Naive thymus-derived CD4-positive, alpha-beta T cell (primary cell): ENCODE measurements at regions not wholly inside any gene's neighbourhood (a gene's known extent, or its start where the extent isn't known, plus 50 kb on each side); places are given as distances from the start of the nearest gene placed in this dataset.

Experiments used
- ATAC-seq: fragments of 150-1000 bp; cut with Tn5 transposase; 2 replicates; pipeline ENCODE4 v1.10.0; 2021; ENCODE audit warnings: mild to moderate bottlenecking, moderate library complexity
- CTCF ChIA-PET: fragments of 350-600 bp; sonication (Branson Sonifier 250); formaldehyde crosslinking; loops from one replicate; lab custom pipeline; 2021; ENCODE audit warnings: antibody characterized with exemption; lab: Charles Lee
- POLR2A ChIA-PET: fragments of 350-600 bp; sonication (Branson Sonifier 250); formaldehyde crosslinking; loops from one replicate; lab custom pipeline; 2021; ENCODE audit warnings: antibody characterized with exemption, inconsistent platforms; lab: Charles Lee
- DNase-seq, 9 donors: peaks; one replicate each; pipeline versions ENCODE4 v3.0.0 to v3.0.0-alpha.2; 2020 to 2022; ENCODE audit warnings: mixed read lengths in 1 of 9
- H3K27ac ChIP-seq: one replicate; pipeline ENCODE4 v1.7.0; 2013; ENCODE audit warnings: mild to moderate bottlenecking, low read depth, low read length, moderate library complexity
- H3K27me3 ChIP-seq, 2 donors: one replicate each; pipeline ENCODE4 v1.7.0; 2013; ENCODE audit warnings: low read length in 2 of 2, mild to moderate bottlenecking in 2 of 2, moderate library complexity in 2 of 2; ENCODE audit not compliant: control insufficient read depth in 2 of 2, insufficient read depth in 2 of 2
- H3K36me3 ChIP-seq, 3 experiments: 1 replicate in 2 of 3; 2 replicates in 1 of 3; pipeline ENCODE4 v1.7.0; 2013; ENCODE audit warnings: low read length in 3 of 3, mild to moderate bottlenecking in 3 of 3, moderate library complexity in 1 of 3; ENCODE audit not compliant: insufficient read depth in 3 of 3, control insufficient read depth in 2 of 3
- H3K4me1 ChIP-seq, 2 donors: one replicate each; pipeline ENCODE4 v1.7.0; 2013; ENCODE audit warnings: low read length in 2 of 2, mild to moderate bottlenecking in 2 of 2, moderate library complexity in 1 of 2; ENCODE audit not compliant: control insufficient read depth in 2 of 2, insufficient read depth in 2 of 2
- H3K4me3 ChIP-seq: 2 replicates; pipeline ENCODE4 v1.7.0; 2013; ENCODE audit warnings: mild to moderate bottlenecking, low read length
- H3K9me3 ChIP-seq, 3 experiments: 1 replicate in 2 of 3; 2 replicates in 1 of 3; pipeline ENCODE4 v1.7.0; 2013; ENCODE audit warnings: low read length in 3 of 3; ENCODE audit not compliant: control insufficient read depth in 2 of 3
- H3K27ac Mint-ChIP-seq, 9 donors: one replicate each; pipeline ENCODE4 v1.8.0; 2020 to 2022; ENCODE audit warnings: mixed read lengths in 9 of 9, mild to moderate bottlenecking in 8 of 9, moderate library complexity in 5 of 9, inconsistent platforms in 2 of 9
- H3K27me3 Mint-ChIP-seq, 5 donors: one replicate each; pipeline ENCODE4 v1.8.0; 2021 to 2022; ENCODE audit warnings: mixed read lengths in 5 of 5, mild to moderate bottlenecking in 1 of 5
- H3K36me3 Mint-ChIP-seq, 5 donors: one replicate each; pipeline ENCODE4 v1.8.0; 2020 to 2022; ENCODE audit warnings: mixed read lengths in 5 of 5, mild to moderate bottlenecking in 3 of 5, inconsistent platforms in 1 of 5
- H3K4me1 Mint-ChIP-seq, 7 donors: one replicate each; pipeline ENCODE4 v1.8.0; 2020 to 2022; ENCODE audit warnings: mixed read lengths in 7 of 7, mild to moderate bottlenecking in 3 of 7, inconsistent platforms in 1 of 7
- H3K4me3 Mint-ChIP-seq, 10 donors: one replicate each; pipeline ENCODE4 v1.8.0; 2020 to 2022; ENCODE audit warnings: mild to moderate bottlenecking in 10 of 10, mixed read lengths in 10 of 10, moderate library complexity in 6 of 10, inconsistent platforms in 2 of 10
- H3K9me3 Mint-ChIP-seq, 11 donors: one replicate each; pipeline ENCODE4 v1.8.0; 2020 to 2022; ENCODE audit warnings: mixed read lengths in 11 of 11, mild to moderate bottlenecking in 4 of 11, inconsistent platforms in 1 of 11, moderate library complexity in 1 of 11
- intact Hi-C, 2 donors: fragments of 100-400 bp; cut with micrococcal nuclease; formaldehyde crosslinking; loops; one replicate each; pipeline ENCODE4 v1.15.1; 2023

DNA sequence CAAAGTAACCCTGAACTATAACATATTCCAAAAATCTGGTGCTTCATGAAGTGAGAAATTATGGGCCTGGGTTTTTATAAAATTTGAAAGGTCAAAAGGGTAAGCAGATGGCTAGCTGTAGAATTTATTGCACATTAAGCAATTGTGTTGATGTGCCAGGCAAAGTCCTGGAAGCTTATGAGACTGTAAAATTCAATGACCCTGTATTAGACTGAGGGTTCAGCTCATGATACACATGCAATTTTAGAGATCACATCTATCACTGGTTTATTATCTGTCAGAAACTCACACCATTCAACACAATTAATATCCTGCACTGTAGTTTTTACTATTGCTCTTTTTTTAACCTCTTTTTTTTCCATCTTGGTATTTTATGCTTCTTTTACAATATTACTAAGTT, 1162.6 kb upstream of the SLC39A10 start:
- H3K9me3 Mint-ChIP-seq, result peaks cover 0 to 2% (median 0%) of the 10 kb centered on the region in 11 donors
- ATAC-seq (no peak), DNase-seq (no peak)
- no peaks in the 10 kb centered on the region for H3K4me1 Mint-ChIP-seq
- H3K27me3 Mint-ChIP-seq, result no peaks in the 10 kb centered on the region
- H3K4me3 ChIP-seq, result no peak overlapping the region
- no peak overlapping the region for H3K27ac Mint-ChIP-seq
- H3K36me3 Mint-ChIP-seq, result no peaks in the 10 kb centered on the region
- no peak overlapping the region for H3K27ac ChIP-seq
- H3K4me1 ChIP-seq, result no peaks in the 10 kb centered on the region
- CTCF ChIA-PET, result no interaction called here
- H3K36me3 ChIP-seq, result no peaks in the 10 kb centered on the region
- no peak overlapping the region for H3K4me3 Mint-ChIP-seq
- H3K27me3 ChIP-seq, result no peaks in the 10 kb centered on the region
- H3K9me3 ChIP-seq, result no peaks in the 10 kb centered on the region
- POLR2A ChIA-PET, result no interaction called here
- intact Hi-C loops, result no loop called here

DNA sequence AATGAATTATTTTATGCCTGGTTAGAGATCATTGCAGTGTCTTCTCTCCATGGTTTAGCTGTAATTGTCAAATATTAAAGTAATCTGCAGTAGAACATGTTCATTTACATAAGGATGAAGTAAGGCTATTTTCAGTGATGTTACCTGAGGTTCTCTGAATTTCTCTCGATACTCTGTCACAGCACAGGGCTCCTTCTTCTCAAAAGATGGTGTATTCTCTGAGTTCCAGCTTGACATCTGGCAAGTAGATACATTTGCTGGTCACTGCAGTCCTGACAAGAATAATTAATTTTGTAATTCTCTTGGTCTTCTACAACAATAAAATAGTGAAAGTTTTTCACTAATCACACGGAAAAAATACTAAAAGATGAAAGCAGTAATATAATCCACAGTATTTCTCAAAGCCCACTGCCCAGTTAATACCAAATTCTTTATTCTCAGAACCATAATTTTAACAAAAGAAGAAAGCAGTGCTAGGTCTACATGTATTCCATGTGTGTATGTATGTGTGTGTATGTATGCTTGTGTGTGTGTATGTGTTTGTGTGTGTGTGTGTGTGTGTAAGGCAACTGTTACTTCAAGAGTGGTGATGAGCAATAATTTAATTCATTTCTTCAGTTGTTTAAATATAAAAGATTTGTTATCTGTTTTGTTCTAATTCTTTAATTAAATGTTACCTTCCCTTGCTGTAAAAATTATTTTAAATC, 1165.5 kb upstream of the SLC39A10 start:
- no peaks in the 10 kb centered on the region for H3K36me3 ChIP-seq
- Mint-ChIP-seq H3K4me3 (no peak overlapping the region), H3K27me3 (no peaks in the 10 kb centered on the region), H3K4me1 (no peaks in the 10 kb centered on the region), H3K27ac (peak overlapping the region in 1 of 9 donors; percentile 34), H3K9me3 (peaks cover 0 to 2% (median 0%) of the 10 kb centered on the region in 11 donors), H3K36me3 (no peaks in the 10 kb centered on the region)
- H3K27me3 ChIP-seq, result no peaks in the 10 kb centered on the region
- ChIA-PET CTCF (no interaction called here), POLR2A (interaction anchor here (0.5 to 0.6 kb wide), 2 partner anchors 830 to 1690 kb away, joined by 3 to 4 read pairs; no protein-coding TSS in a partner anchor)
- intact Hi-C loops, result no loop called here
- no peak overlapping the region for H3K4me3 ChIP-seq
- no peaks in the 10 kb centered on the region for H3K9me3 ChIP-seq
- ATAC-seq, result no peak
- DNase-seq, result no peak
- H3K27ac ChIP-seq, result no peak overlapping the region
- no peaks in the 10 kb centered on the region for H3K4me1 ChIP-seq

DNA sequence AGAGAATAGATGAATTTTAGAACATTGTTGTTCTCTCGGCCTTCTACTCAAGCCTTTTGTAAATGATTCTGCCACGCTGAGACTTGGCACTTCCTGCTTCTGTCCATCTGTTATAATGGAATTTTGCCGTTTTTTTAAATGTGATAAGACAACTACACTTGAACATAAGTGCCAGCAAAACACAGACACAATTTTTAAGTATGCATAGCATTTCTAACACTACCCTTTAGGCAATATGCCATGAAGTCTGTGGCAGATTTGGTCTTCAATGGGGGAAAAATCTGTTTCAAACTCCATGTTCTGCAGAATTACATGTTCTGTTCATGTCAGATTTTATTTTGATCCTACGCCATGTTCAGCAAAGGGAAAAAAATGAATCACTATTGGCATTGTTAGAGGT, 1170.7 kb upstream of the SLC39A10 start:
- H3K36me3 Mint-ChIP-seq, result no peaks in the 10 kb centered on the region
- POLR2A ChIA-PET, result no interaction called here
- H3K27me3 ChIP-seq, result no peaks in the 10 kb centered on the region
- no peaks in the 10 kb centered on the region for H3K9me3 Mint-ChIP-seq
- no peak overlapping the region for H3K27ac ChIP-seq
- H3K4me3 ChIP-seq, result no peak overlapping the region
- ATAC-seq (no peak), DNase-seq (no peak)
- H3K36me3 ChIP-seq, result no peaks in the 10 kb centered on the region
- H3K27ac Mint-ChIP-seq, result no peak overlapping the region
- intact Hi-C loops, result no loop called here
- CTCF ChIA-PET, result no interaction called here
- no peak overlapping the region for H3K4me3 Mint-ChIP-seq
- H3K4me1 ChIP-seq, result no peaks in the 10 kb centered on the region
- no peaks in the 10 kb centered on the region for H3K9me3 ChIP-seq
- H3K27me3 Mint-ChIP-seq, result no peaks in the 10 kb centered on the region
- no peaks in the 10 kb centered on the region for H3K4me1 Mint-ChIP-seq

DNA sequence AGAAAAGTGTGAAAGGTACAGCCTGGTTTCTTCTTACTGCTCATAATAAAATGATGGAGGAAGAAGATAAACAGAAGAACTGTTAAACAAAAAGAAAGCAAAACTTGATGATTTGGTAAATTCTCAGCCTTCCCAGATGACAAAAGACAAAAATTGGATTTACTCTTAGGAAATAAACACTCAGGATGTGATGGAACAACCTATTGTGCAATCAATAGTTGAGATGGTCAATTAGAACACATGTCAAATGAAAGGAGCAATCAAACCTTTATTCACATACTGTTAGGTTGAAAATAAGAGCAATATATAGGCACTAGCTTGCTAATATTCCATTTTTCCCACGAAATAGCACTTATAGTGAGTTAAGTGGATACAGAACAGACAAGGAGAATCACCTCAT, 1174.0 kb upstream of the SLC39A10 start:
- Mint-ChIP-seq H3K27me3 (no peaks in the 10 kb centered on the region), H3K27ac (no peak overlapping the region), H3K36me3 (no peaks in the 10 kb centered on the region), H3K4me3 (no peak overlapping the region), H3K4me1 (no peaks in the 10 kb centered on the region), H3K9me3 (no peaks in the 10 kb centered on the region)
- ChIA-PET CTCF (no interaction called here), POLR2A (no interaction called here)
- Histone ChIP-seq H3K36me3 (no peaks in the 10 kb centered on the region), H3K27me3 (no peaks in the 10 kb centered on the region), H3K4me1 (no peaks in the 10 kb centered on the region), H3K4me3 (no peak overlapping the region), H3K27ac (no peak overlapping the region), H3K9me3 (no peaks in the 10 kb centered on the region)
- DNase-seq (no peak), ATAC-seq (no peak)
- intact Hi-C loops, result no loop called here

DNA sequence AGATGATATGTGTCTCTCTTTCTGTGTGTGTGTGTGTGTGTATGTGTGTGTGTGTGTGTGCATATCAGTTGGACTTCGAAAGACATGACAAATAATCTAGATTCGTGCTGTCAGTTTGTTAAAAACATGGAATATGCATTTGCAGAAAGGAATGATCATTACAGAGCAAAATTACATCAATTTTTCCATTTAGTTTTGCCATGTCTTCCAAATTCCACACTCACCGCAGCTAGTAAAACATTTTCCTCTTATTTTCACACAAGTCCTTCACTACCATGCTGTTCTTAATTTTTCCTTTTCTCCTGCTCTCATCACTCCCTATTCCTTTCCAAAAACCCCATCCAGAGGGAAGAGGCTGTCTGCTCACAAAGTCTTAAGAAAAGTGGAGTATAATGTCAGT, 1191.4 kb upstream of the SLC39A10 start:
- H3K36me3 Mint-ChIP-seq, result no peaks in the 10 kb centered on the region
- H3K9me3 Mint-ChIP-seq, result peaks cover 0 to 7% (median 0%) of the 10 kb centered on the region in 11 donors
- ChIA-PET POLR2A (no interaction called here), CTCF (no interaction called here)
- H3K9me3 ChIP-seq, result no peaks in the 10 kb centered on the region
- no peaks in the 10 kb centered on the region for H3K36me3 ChIP-seq
- peak overlapping the region in 1 of 9 donors; percentile 23 for H3K27ac Mint-ChIP-seq
- H3K4me3 Mint-ChIP-seq, result no peak overlapping the region
- peak in 1 of 9 donors; percentile 4 for DNase-seq
- no peaks in the 10 kb centered on the region for H3K27me3 Mint-ChIP-seq
- no peak for ATAC-seq
- intact Hi-C loops, result loop anchor here in 1 of 2 donors (1.0 to 10.0 kb wide), 5 partner anchors 23 to 1797 kb away; partner anchors contain the start of gene DNAH7
- H3K4me3 ChIP-seq, result no peak overlapping the region
- no peaks in the 10 kb centered on the region for H3K4me1 ChIP-seq
- no peaks in the 10 kb centered on the region for H3K4me1 Mint-ChIP-seq
- H3K27ac ChIP-seq, result no peak overlapping the region
- no peaks in the 10 kb centered on the region for H3K27me3 ChIP-seq

DNA sequence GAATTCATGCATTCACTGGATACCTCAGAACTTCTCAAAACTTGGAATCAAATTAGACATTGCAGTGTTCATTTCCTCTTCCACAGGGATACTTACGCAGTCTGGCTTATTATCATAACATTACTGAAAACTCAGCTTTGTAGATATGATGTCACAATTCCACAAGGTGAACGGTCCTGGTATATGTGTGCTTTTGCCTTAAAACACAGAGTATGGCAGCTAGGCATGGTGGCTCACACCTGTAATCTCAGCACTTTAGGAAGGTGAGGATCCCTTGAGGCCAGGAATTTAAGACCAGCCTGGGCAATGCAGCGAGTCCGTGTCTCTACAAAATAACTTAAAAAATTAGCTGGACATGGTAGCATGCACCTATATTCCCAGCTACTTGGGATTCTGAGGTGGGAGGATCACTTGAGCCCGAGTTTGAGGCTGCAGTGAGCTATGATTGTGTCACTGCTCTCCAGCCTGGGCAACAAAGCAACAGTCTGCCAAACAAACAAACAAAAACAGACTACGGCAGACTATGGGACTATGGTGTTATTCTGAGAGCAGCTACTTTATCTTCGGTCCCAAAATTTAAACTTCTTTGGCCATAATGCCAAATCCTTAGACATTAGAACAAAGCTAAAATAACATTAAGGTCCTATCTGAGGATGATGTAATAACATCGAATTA, 1191.9 kb upstream of the SLC39A10 start:
- no peaks in the 10 kb centered on the region for H3K4me1 Mint-ChIP-seq
- ChIA-PET CTCF (no interaction called here), POLR2A (no interaction called here)
- no peak overlapping the region for H3K27ac ChIP-seq
- no peaks in the 10 kb centered on the region for H3K36me3 ChIP-seq
- peak in 2 of 9 donors; percentile 11 to 25 for DNase-seq
- no peaks in the 10 kb centered on the region for H3K4me1 ChIP-seq
- intact Hi-C loops, result loop anchor here in 1 of 2 donors (1.0 to 10.0 kb wide), 4 partner anchors 852 to 1797 kb away; partner anchors contain the start of gene DNAH7
- H3K36me3 Mint-ChIP-seq, result no peaks in the 10 kb centered on the region
- no peak for ATAC-seq
- no peak overlapping the region for H3K27ac Mint-ChIP-seq
- no peak overlapping the region for H3K4me3 ChIP-seq
- H3K9me3 ChIP-seq, result no peaks in the 10 kb centered on the region
- no peaks in the 10 kb centered on the region for H3K27me3 ChIP-seq
- H3K27me3 Mint-ChIP-seq, result no peaks in the 10 kb centered on the region
- peaks cover 0 to 7% (median under 1%) of the 10 kb centered on the region in 11 donors for H3K9me3 Mint-ChIP-seq
- H3K4me3 Mint-ChIP-seq, result no peak overlapping the region
